B cell (primary cell): ENCODE measurements at regions not wholly inside any gene's neighbourhood (a gene's known extent, or its start where the extent isn't known, plus 50 kb on each side); places are given as distances from the start of the nearest gene placed in this dataset.
"Not testable (repeated sequence)": the region's sequence is repeated elsewhere in the genome, so short reads cannot be mapped to it uniquely, and the experiment has no call there.

ENCODE experiments used
- ATAC-seq: fragments of 200-7000 bp; cut with Tn5 transposase; one replicate; pipeline ENCODE4 v1.10.0; 2021; ENCODE audit warnings: low read depth, mild to moderate bottlenecking, moderate number of reproducible peaks, moderate library complexity
- CTCF ChIA-PET: fragments of 350-600 bp; sonication (Branson Sonifier 250); formaldehyde crosslinking; loops from one replicate; lab custom pipeline; 2021; ENCODE audit warnings: antibody characterized with exemption, inconsistent platforms; lab: Charles Lee
- POLR2A ChIA-PET: fragments of 350-600 bp; sonication (Branson Sonifier 250); formaldehyde crosslinking; loops from one replicate; lab custom pipeline; 2021; ENCODE audit warnings: antibody characterized with exemption; lab: Charles Lee
- DNase-seq: peaks from one replicate; pipeline ENCODE4 v3.0.0; 2013
- H2AFZ ChIP-seq: 2 replicates; pipeline ENCODE4 v1.6.1; 2012; ENCODE audit warnings: mild to moderate bottlenecking, low read depth, low read length; ENCODE audit not compliant: insufficient read depth, poor library complexity, severe bottlenecking
- H3K27ac ChIP-seq, 2 donors: 1 replicate in 1 of 2; 2 replicates in 1 of 2; pipeline ENCODE4 v1.5.1; 2012 to 2013; ENCODE audit warnings: low read length in 2 of 2, mild to moderate bottlenecking in 2 of 2, moderate library complexity in 1 of 2
- H3K27me3 ChIP-seq, 4 experiments: fragments of 200-600 bp in 1 of 4; sonication (generic) in 1 of 4; replicated peaks in 1 of 4; 1 replicate in 2 of 4; 2 replicates in 2 of 4; pipeline versions ENCODE4 v1.6.1 to v1.7.0; 2013 to 2016; ENCODE audit warnings: low read length in 3 of 4, mild to moderate bottlenecking in 2 of 4, mixed read lengths in 1 of 4, moderate library complexity in 1 of 4; ENCODE audit not compliant: insufficient read depth in 4 of 4, control insufficient read depth in 3 of 4; ENCODE audit errors: control extremely low read depth in 1 of 4
- H3K36me3 ChIP-seq, 2 experiments: replicated peaks in 1 of 2; 1 replicate in 1 of 2; 2 replicates in 1 of 2; pipeline versions ENCODE4 v1.6.1 to v1.7.1; 2013; ENCODE audit warnings: low read length in 1 of 2; ENCODE audit not compliant: insufficient read depth in 2 of 2, control insufficient read depth in 1 of 2; ENCODE audit errors: control extremely low read depth in 1 of 2, extremely low read depth in 1 of 2
- H3K4me1 ChIP-seq, 2 donors: fragments of 200-600 bp in 1 of 2; sonication (generic) in 1 of 2; 1 replicate in 1 of 2; 2 replicates in 1 of 2; pipeline versions ENCODE4 v1.5.1 to v1.6.1; 2013 to 2017; ENCODE audit warnings: low read length in 2 of 2; ENCODE audit not compliant: control insufficient read depth in 2 of 2, insufficient read depth in 2 of 2
- H3K4me2 ChIP-seq: replicated peaks from 2 replicates; pipeline ENCODE3; 2012; ENCODE audit warnings: mild to moderate bottlenecking, low read depth, low read length; ENCODE audit not compliant: poor library complexity, severe bottlenecking
- H3K4me3 ChIP-seq, 5 experiments: fragments of 200-600 bp in 1 of 5; sonication (generic) in 1 of 5; 1 replicate in 3 of 5; 2 replicates in 2 of 5; pipeline versions ENCODE4 v1.5.1 to v1.7.0; 2011 to 2016; ENCODE audit warnings: low read length in 4 of 5, mild to moderate bottlenecking in 4 of 5, low read depth in 2 of 5, control low read depth in 1 of 5, moderate library complexity in 1 of 5; ENCODE audit not compliant: insufficient read depth in 1 of 5; ENCODE audit errors: control extremely low read depth in 1 of 5, extremely low read depth in 1 of 5
- H3K79me2 ChIP-seq: fragments of 200-600 bp; sonication (generic); one replicate; pipeline ENCODE4 v1.6.0; 2016; ENCODE audit warnings: low read length; ENCODE audit not compliant: control insufficient read depth, insufficient read depth
- H3K9ac ChIP-seq: fragments of 200-600 bp; sonication (generic); 2 replicates; pipeline ENCODE4 v1.6.1; 2017; ENCODE audit warnings: mild to moderate bottlenecking, low read length, moderate library complexity
- H3K9me3 ChIP-seq, 3 donors: one replicate each; pipeline versions ENCODE4 v1.6.1 to v1.7.1; 2013; ENCODE audit warnings: low read length in 2 of 3; ENCODE audit not compliant: control insufficient read depth in 2 of 3, insufficient read depth in 1 of 3; ENCODE audit errors: control extremely low read depth in 1 of 3
- H4K20me1 ChIP-seq: 2 replicates; pipeline ENCODE4 v1.6.0; 2012; ENCODE audit warnings: mild to moderate bottlenecking, low read length; ENCODE audit not compliant: insufficient read depth, control insufficient read depth, poor library complexity, severe bottlenecking
- H3K27ac Mint-ChIP-seq: one replicate; pipeline ENCODE4 v1.8.0; 2021; ENCODE audit warnings: mixed read lengths
- H3K27me3 Mint-ChIP-seq: one replicate; pipeline ENCODE4 v1.8.0; 2021; ENCODE audit warnings: mixed read lengths
- H3K4me1 Mint-ChIP-seq: one replicate; pipeline ENCODE4 v1.8.0; 2021; ENCODE audit warnings: mixed read lengths
- H3K4me3 Mint-ChIP-seq: one replicate; pipeline ENCODE4 v1.8.0; 2021; ENCODE audit warnings: mixed read lengths
- H3K9me3 Mint-ChIP-seq: one replicate; pipeline ENCODE4 v1.8.0; 2022; ENCODE audit warnings: mixed read lengths; ENCODE audit not compliant: insufficient read depth
- EZH2 ChIP-seq: IDR thresholded peaks from 2 replicates; pipeline ENCODE4 v1.6.1; 2012; ENCODE audit warnings: borderline replicate concordance, low read depth, mild to moderate bottlenecking, moderate library complexity, low read length; ENCODE audit not compliant: insufficient read depth, poor library complexity, severe bottlenecking
- WGBS: methylation state at CpG from one replicate; pipeline ENCODE4 v1.1.5; 2013; ENCODE audit warnings: missing lambda C conversion rate; ENCODE audit not compliant: insufficient coverage; 5-methylcytosine and 5-hydroxymethylcytosine counted together
- intact Hi-C: fragments of 100-400 bp; cut with micrococcal nuclease; formaldehyde crosslinking; loops from one replicate; pipeline ENCODE4 v1.10.0; 2022
- TF ChIP-seq, protein P1 (sequence below): fragments of 200-600 bp; IDR thresholded peaks from one replicate; pipeline ENCODE4 v1.8.0; 2022; ENCODE audit warnings: antibody characterized with exemption, mild to moderate bottlenecking

- CTCF ChIA-PET = no interaction called here
- Mint-ChIP-seq H3K4me3 (no peak overlapping the region), H3K27ac (no peak overlapping the region), H3K27me3 (no peaks in the 10 kb centered on the region), H3K9me3 (peaks cover 21% of the 10 kb centered on the region), H3K4me1 (no peaks in the 10 kb centered on the region)
- no CpG with 5 or more reads among the region's 3 CpGs for WGBS
- POLR2A ChIA-PET = no interaction called here
- no peak for DNase-seq
- intact Hi-C loops = no loop called here
- Histone ChIP-seq H3K27ac (no peak overlapping the region), H3K36me3 (no peaks in the 10 kb centered on the region), H3K9me3 (peaks cover 0 to under 1% (median 0%) of the 10 kb centered on the region in 3 donors), H3K4me3 (no peak overlapping the region), H3K27me3 (no peaks in the 10 kb centered on the region), H3K4me2 (no peak overlapping the region), H3K9ac (no peak overlapping the region), H3K79me2 (no peaks in the 10 kb centered on the region), H3K4me1 (no peaks in the 10 kb centered on the region), H2AFZ (no peak overlapping the region), H4K20me1 (no peaks in the 10 kb centered on the region)
- no peak for ATAC-seq
- TF ChIP-seq, protein P1, sequence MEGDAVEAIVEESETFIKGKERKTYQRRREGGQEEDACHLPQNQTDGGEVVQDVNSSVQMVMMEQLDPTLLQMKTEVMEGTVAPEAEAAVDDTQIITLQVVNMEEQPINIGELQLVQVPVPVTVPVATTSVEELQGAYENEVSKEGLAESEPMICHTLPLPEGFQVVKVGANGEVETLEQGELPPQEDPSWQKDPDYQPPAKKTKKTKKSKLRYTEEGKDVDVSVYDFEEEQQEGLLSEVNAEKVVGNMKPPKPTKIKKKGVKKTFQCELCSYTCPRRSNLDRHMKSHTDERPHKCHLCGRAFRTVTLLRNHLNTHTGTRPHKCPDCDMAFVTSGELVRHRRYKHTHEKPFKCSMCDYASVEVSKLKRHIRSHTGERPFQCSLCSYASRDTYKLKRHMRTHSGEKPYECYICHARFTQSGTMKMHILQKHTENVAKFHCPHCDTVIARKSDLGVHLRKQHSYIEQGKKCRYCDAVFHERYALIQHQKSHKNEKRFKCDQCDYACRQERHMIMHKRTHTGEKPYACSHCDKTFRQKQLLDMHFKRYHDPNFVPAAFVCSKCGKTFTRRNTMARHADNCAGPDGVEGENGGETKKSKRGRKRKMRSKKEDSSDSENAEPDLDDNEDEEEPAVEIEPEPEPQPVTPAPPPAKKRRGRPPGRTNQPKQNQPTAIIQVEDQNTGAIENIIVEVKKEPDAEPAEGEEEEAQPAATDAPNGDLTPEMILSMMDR = no peak
- TF ChIP-seq EZH2 = no peak
These were observed 106.4 kb upstream of the SYT10 start for GRCh38 chr12:33546004-33546403.

GRCh38 chr12:33547084-33547483 lies 107.5 kb upstream of the SYT10 start:
- Histone ChIP-seq H2AFZ (no peak overlapping the region), H3K27ac (no peak overlapping the region), H3K4me2 (no peak overlapping the region), H3K9ac (no peak overlapping the region), H3K79me2 (no peaks in the 10 kb centered on the region), H3K4me3 (no peak overlapping the region), H3K4me1 (no peaks in the 10 kb centered on the region), H3K27me3 (no peaks in the 10 kb centered on the region), H3K36me3 (no peaks in the 10 kb centered on the region), H4K20me1 (no peaks in the 10 kb centered on the region), H3K9me3 (peaks cover 0 to 6% (median 0%) of the 10 kb centered on the region in 3 donors)
- no CpG with 5 or more reads among the region's 3 CpGs for WGBS
- POLR2A ChIA-PET = no interaction called here
- no peaks in the 10 kb centered on the region for H3K27me3 Mint-ChIP-seq
- H3K4me3 Mint-ChIP-seq = no peak overlapping the region
- CTCF ChIA-PET = no interaction called here
- H3K27ac Mint-ChIP-seq = no peak overlapping the region
- TF ChIP-seq, protein P1 = no peak
- TF ChIP-seq EZH2 = no peak
- peaks cover 18% of the 10 kb centered on the region for H3K9me3 Mint-ChIP-seq
- DNase-seq (no peak), ATAC-seq (no peak)
- no peaks in the 10 kb centered on the region for H3K4me1 Mint-ChIP-seq
- intact Hi-C loops = no loop called here

- H3K27me3 Mint-ChIP-seq, H4K20me1 ChIP-seq, POLR2A ChIA-PET, H3K27me3 ChIP-seq, H3K4me2 ChIP-seq, H2AFZ ChIP-seq, H3K27ac ChIP-seq, DNase-seq, CTCF ChIA-PET, H3K9ac ChIP-seq, H3K27ac Mint-ChIP-seq, H3K4me3 Mint-ChIP-seq, intact Hi-C loops, H3K9me3 ChIP-seq, H3K4me3 ChIP-seq, H3K4me1 ChIP-seq, H3K4me1 Mint-ChIP-seq, H3K79me2 ChIP-seq, H3K36me3 ChIP-seq, ATAC-seq: not testable (repeated sequence)
- H3K9me3 Mint-ChIP-seq = peaks cover 14% of the 10 kb centered on the region
These were observed 110.6 kb upstream of the SYT10 start for GRCh38 chr12:33550214-33550613.
